GM21529 (cell line): ENCODE measurements at regions not wholly inside any gene's neighbourhood (a gene's known extent, or its start where the extent isn't known, plus 50 kb on each side); places are given as distances from the start of the nearest gene placed in this dataset.
"Not testable (repeated sequence)": the region's sequence is repeated elsewhere in the genome, so short reads cannot be mapped to it uniquely, and the experiment has no call there.

Source experiments
- ATAC-seq: cut with Tn5 transposase; IDR thresholded peaks from one replicate; pipeline ENCODE4 v1.9.1; 2021; ENCODE audit not compliant: unreplicated experiment

GRCh38 chr16:66116163-66117002, 250.1 kb upstream of the CDH5 start:
- ATAC-seq, result no peak

GRCh38 chr16:66115373-66115772, 251.1 kb upstream of the CDH5 start:
- ATAC-seq, result no peak

GRCh38 chr16:66113223-66113622, 253.3 kb upstream of the CDH5 start:
- no peak for ATAC-seq

GRCh38 chr16:66109677-66110076, 256.8 kb upstream of the CDH5 start:
- ATAC-seq, result no peak

GRCh38 chr16:66107661-66108060, 258.8 kb upstream of the CDH5 start:
- no peak for ATAC-seq

GRCh38 chr16:66103211-66103610, 263.3 kb upstream of the CDH5 start:
- no peak for ATAC-seq

GRCh38 chr16:66099306-66099705, 267.2 kb upstream of the CDH5 start:
- no peak for ATAC-seq

- no peak for ATAC-seq
Observed at GRCh38 chr16:66097751-66098150, 268.7 kb upstream of the CDH5 start.

- no peak for ATAC-seq
Observed at GRCh38 chr16:66095676-66096075, 270.8 kb upstream of the CDH5 start.

- ATAC-seq, result no peak
Observed at GRCh38 chr16:66093191-66093590, 273.3 kb upstream of the CDH5 start.

- ATAC-seq, result no peak
Observed at GRCh38 chr16:66091471-66091891, 275.0 kb upstream of the CDH5 start.

- no peak for ATAC-seq
Observed at GRCh38 chr16:66088681-66089080, 277.8 kb upstream of the CDH5 start.

- no peak for ATAC-seq
Observed at GRCh38 chr16:66087308-66087707, 279.2 kb upstream of the CDH5 start.

- ATAC-seq, result no peak
Observed at GRCh38 chr16:66085651-66086050, 280.8 kb upstream of the CDH5 start.

GRCh38 chr16:66084731-66085130, 281.8 kb upstream of the CDH5 start:
- ATAC-seq, result not testable (repeated sequence)

GRCh38 chr16:66084306-66084705, 282.2 kb upstream of the CDH5 start:
- no peak for ATAC-seq

- ATAC-seq, result no peak
Observed at GRCh38 chr16:66083171-66083570, 283.3 kb upstream of the CDH5 start.

GRCh38 chr16:66082424-66082823, 284.1 kb upstream of the CDH5 start:
- ATAC-seq, result no peak

- no peak for ATAC-seq
Observed at GRCh38 chr16:66081775-66082366, 284.6 kb upstream of the CDH5 start.

GRCh38 chr16:66079671-66080334, 286.7 kb upstream of the CDH5 start:
- no peak for ATAC-seq

GRCh38 chr16:66070140-66070917, 296.2 kb upstream of the CDH5 start:
- no peak for ATAC-seq
